HG03159 (cell line): ENCODE measurements at regions not wholly inside any gene's neighbourhood (a gene's known extent, or its start where the extent isn't known, plus 50 kb on each side); places are given as distances from the start of the nearest gene placed in this dataset.
A peak's percentile ranks its signal among the peaks of the same experiment; 100 is the strongest.
"Not testable (repeated sequence)": the region's sequence is repeated elsewhere in the genome, so short reads cannot be mapped to it uniquely, and the experiment has no call there.

ENCODE experiments used
- ATAC-seq: cut with Tn5 transposase; IDR thresholded peaks from one replicate; pipeline ENCODE4 v1.9.1; 2021; ENCODE audit warnings: mild to moderate bottlenecking, moderate library complexity; ENCODE audit not compliant: unreplicated experiment

DNA sequence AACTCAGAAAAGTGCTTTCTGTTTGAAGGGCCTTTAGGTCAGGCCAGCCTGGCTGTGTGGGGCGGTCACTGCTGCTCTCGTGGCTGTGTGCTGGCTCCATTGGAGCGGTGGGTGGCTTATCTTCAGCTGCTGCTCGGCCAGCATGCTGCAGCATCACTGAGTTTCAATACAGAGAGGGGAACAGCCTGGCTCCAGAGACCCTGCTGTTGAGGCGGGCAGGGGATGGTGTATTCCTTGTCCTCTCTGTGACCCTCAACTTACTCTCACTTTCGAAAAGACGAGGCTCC is 248.5 kb upstream of the ONECUT1 start:
- ATAC-seq = no peak

DNA sequence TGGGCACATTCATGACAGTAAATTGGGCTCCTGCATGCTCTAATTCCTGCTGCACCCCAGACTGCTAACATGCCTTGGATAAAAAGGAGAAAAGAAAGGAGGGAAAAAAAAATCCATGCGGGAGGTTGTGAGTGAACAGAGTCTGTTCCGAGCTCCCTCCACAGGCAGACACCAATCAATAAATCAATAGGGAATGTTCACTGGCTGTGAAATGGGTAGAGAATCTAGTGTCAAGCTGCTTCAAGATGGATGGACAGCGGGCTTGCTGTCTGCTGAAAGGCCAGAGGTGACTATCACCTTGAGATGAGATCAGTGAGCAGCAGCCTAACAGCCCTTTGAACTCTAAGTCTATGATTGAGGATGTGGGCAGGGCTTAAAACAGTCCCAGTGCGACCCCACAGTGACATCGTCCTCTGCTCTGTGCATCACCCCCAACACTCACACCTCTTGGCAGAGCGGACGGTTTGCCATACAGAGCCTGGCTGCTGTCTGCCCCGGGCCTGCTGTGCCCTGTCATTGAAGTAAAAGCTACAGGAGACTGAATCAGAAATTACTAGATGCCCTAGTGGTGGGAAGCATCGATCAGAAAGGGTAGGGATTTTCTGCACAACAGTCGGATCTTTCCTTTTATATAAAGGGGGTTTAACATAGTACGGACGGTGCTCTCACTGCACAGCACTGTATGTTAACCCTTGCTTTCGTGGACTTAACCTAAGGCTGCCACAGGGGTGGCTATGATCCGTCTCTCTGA is 247.9 kb upstream of the ONECUT1 start:
- no peak for ATAC-seq

- no peak for ATAC-seq
These were observed 246.5 kb upstream of the ONECUT1 start for GRCh38 chr15:53036641-53037040.

DNA sequence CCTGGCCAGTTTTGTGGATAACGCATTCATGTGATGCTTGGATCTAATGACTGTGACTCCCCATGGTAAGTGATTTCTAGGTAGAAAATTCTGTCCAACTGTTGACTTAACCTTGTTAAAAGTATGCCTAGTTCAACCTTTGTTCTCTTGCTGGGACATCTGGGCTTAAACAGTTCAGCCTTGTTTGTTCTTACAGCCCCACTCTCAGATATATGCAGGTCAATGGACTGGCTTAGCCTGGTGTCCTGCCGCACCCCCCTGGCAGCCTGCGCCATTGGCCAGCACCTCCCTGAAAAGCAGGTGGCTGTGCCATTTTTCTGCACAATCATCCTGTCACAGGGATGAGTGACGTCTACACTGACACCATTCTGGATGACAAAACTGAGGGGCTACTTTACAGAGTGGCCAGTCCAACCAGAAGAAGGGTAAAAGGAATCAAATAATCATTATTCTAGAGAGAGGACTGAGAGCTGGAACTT is 244.7 kb upstream of the ONECUT1 start:
- ATAC-seq = no peak

GRCh38 chr15:53033709-53034108 is 243.6 kb upstream of the ONECUT1 start:
- no peak for ATAC-seq

DNA sequence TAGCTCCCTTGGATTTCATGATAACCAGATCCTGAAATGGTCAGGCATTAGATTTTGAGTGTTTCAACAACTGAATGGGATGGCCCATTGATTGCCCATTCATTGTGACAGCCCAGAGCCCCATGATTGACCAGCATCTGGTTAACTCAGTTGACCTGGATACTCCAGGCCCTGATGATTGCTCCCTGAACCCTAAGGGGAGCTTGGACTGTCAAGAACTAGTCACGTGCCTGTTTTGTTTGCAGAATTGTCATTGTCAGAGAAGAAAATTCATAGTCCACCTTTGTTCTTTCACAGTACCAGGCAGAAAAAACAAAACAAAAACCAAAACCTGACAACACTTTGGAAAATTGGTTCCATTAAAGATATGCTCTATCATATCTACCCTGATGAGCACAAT is 241.3 kb upstream of the ONECUT1 start:
- ATAC-seq = no peak

GRCh38 chr15:53022788-53023187 is 232.7 kb upstream of the ONECUT1 start:
- no peak for ATAC-seq

- no peak for ATAC-seq
These were observed 223.2 kb upstream of the ONECUT1 start for GRCh38 chr15:53013329-53013728.

DNA sequence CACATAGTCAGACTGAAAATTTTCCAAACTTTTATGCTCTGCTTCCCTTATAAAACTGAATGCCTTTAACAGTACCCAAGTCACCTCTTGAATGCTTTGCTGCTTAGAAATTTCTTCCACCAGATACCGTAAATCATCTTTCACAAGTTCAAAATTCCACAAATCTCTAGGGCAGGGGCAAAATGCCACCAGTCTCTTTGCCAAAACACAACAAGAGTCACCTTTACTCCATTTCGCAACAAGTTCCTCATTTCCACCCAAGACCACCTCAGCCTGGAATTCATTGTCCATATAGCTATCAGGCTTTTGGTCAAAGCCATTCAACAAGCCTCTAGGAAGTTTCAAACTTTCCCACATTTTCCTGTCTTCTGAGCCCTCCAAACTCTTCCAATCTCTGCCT is 221.6 kb upstream of the ONECUT1 start:
- not testable (repeated sequence) for ATAC-seq

DNA sequence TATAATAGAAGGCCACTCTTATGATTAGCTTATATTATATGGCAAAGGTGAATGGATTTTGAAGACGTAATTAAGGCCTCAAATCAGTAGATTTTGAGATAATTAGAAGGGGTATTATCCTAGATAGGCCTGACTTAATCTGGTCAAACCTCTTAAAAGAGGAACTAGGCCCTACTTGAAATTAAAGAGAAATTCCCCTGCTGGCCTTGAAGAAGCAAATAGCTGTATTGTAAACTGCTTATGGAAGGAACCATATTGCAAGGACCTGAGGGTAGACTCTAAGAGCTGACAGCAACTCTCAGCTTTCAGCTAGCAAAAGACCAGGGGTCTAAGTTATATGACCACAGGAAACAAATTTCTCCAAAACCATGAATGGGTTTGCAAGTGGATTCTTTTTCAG is 219.0 kb upstream of the ONECUT1 start:
- ATAC-seq = peak; percentile 45

GRCh38 chr15:53000409-53000808 is 210.3 kb upstream of the ONECUT1 start:
- no peak for ATAC-seq

DNA sequence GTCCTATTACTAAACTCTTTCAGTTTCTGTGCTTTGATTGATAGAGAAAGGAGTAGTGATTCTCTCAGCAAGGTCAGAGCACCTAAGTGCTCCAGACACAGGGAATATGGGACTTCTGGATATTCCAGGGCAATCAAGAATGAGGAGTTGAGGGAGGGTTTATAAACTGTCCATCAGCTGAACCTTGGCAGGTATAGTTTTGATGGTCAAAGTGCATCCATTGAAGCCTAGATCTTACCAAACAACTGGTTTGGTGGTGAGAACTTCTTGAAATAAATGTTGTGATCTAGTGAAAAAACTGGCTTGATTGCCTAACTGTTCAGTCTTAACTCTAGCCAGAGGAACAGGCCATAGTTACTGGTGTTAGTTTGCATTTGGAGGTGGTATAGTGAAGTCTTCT is 207.0 kb upstream of the ONECUT1 start:
- no peak for ATAC-seq

GRCh38 chr15:52994290-52994689 is 204.2 kb upstream of the ONECUT1 start:
- ATAC-seq = no peak

- ATAC-seq = no peak
These were observed 194.4 kb upstream of the ONECUT1 start for GRCh38 chr15:52984507-52984906.

- ATAC-seq = no peak
These were observed 190.3 kb upstream of the ONECUT1 start for GRCh38 chr15:52980446-52980845.

DNA sequence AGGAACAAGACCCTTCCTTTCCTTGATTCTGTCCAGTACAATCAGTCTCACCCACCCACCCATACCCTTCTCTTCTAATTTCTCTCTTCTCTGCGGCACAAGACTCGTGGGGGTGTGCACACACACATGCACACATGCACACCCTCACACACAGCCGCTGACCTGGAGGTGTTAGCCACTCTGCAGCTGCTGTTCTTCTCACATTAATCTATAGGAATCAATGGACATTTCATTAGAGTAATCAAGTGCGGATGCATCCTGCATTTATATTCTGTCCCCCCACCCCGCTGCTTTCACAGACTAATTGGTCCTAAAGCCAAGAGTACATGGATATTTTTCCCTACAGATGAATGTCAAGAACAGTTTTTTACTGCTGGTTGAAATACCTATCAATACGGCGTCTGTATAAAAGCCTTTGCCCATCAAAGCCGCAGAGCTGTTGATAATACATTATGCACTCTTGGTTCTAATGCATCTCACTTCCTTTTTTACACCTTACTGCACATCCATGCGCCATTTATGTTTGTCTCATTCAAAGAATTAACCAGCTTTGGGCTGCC is 186.5 kb upstream of the ONECUT1 start:
- ATAC-seq = no peak

- no peak for ATAC-seq
These were observed 185.9 kb upstream of the ONECUT1 start for GRCh38 chr15:52975941-52976449.

DNA sequence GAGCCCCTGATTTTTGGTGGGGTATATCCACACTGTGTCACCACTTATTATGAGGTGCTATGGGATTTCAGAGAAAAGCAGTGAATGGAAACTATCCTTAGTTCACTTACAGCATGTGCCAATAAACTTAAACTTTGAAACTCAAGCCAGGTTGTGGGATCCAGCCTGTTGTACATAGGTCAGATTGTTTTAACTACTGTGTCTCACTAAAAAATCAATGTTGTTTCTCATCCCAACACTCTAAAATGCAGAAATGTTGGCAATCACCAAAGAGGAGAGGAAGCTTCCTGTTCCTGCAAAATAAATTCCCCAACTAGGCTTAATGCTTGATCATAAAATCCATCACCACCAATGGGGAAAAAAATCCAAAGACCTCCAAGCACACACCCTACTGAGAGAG is 173.7 kb upstream of the ONECUT1 start:
- ATAC-seq = no peak

DNA sequence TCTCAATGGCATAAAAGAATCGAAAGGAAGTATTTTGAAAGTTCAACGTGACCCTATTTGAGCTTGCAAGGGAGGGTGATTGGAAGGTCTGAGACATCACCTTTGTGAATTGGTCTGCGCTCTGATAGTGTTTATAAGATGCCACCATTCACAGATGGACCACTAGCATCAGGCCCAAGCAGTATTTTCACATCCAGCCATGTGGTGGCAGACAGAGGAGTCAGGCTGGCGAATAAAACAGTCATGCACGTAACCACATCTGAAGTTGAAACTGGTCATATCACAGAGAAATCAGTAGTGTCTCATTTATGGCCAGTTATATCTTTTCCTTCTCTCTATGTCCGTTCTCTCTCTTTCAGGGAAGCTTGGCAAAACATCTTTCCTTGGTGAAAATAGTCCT is 170.1 kb upstream of the ONECUT1 start:
- no peak for ATAC-seq

DNA sequence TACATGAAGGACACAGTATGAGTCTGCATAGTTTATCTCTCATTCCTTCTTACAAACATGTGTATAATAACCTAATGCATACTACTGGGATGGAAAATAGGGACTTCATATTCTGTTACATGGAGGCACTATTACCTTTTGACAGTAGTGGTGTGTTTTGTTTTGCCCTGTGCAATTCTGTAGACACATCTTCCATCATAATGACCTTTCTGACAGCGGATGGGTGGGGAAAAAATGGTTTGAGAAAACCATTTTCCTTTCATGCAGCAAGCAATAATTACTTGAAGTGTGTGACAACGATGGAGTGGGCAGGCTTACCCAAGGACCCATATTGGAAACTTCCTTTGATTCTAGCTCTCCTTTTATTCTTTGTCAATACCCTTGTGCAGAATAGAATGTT is 153.6 kb upstream of the ONECUT1 start:
- ATAC-seq = no peak

DNA sequence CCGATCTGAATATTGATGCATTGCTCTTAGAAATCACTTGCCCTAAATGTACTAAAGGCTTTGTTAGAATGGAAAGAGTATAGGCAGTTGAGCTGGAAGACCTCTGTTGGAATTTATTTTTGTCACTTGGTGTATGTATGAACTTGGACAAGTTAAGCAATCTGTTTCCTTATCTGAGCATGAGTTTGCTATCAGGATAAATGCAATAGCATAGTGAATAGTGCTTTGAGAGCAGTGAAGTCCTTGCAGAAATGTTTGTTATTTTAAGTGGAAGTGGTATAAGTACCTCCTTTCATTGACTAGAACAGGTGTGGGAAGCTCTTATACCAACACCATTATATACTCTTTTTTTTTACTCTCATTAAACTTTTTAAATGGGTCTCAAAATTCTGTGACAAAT is 146.4 kb upstream of the ONECUT1 start:
- no peak for ATAC-seq

DNA sequence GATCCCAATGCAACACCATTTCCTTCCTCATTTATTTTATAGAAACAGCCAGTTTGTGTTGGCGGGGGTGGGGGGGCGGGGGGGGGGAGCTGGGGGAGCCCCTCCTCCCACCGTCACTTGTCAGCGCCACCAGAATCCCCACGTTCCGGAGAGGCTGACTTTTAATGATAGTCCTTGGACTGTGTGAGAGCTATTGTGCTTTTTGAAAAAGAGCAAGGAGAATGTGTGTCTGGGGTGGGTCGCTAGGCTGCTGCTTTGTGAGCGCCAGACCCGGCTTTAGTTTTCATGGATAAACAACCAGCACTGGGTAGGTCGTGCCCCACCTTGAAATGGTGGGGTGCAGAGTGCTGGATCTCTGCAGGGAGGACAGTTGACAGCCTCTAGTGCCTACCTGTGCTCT is 135.0 kb upstream of the ONECUT1 start:
- ATAC-seq = no peak

- no peak for ATAC-seq
These were observed 134.5 kb upstream of the ONECUT1 start for GRCh38 chr15:52924630-52925029.
